Fibroblast of skin of left biceps (primary cell): ENCODE measurements at regions not wholly inside any gene's neighbourhood (a gene's known extent, or its start where the extent isn't known, plus 50 kb on each side); places are given as distances from the start of the nearest gene placed in this dataset.

ENCODE experiments used
- DNase-seq, 2 experiments: peaks; one replicate each; pipeline ENCODE4 v3.0.0-alpha.2; 2013; ENCODE audit warnings: low read depth in 2 of 2

DNA sequence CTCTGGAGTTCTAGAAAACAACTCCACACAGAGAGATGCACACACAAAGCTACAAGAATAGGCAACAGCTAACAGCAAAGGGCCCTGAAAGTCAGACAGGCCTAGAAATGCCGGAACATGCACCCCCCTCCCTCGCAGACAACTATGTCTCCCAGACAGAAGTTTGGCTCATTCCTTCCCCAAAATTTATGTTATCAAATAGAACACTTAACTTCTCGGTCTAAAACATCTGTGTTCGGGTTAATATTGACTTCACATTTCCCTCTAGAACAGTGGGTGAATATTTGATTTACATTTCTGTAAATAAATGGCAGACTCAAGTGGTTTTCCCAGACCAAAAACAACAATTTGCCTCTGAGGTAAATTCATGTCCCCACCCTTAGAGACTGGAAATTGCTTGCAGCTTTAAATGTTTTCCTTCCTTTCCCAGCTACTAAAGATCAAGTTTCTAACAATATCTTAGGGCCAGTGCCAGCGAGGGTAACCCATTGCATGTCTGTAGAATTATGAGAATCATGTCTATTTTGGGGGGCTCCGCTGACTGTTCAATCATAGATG, 92.5 kb upstream of the INHBA start:
- no peak for DNase-seq

DNA sequence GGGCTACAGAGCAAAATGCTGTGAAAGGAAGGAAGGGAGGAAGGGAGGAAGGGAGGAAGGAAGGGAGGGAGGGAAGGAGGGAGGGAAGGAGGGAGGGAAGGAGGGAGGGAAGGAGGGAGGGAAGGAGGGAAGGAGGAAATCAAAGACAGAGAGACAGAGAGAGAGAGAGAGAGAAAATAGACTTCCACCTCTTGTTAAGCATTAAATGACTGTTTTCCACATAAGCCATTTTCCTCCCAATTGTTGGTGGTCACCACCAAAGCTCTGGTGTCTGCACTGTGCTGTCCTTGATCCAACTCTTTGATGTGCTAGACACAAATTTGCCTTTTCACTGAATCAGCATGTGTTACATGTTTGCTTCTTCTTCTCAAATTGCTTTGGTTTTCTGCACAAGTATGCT, 90.7 kb upstream of the INHBA start:
- no peak for DNase-seq

GRCh38 chr7:41792120-41792519, 89.2 kb upstream of the INHBA start:
- no peak for DNase-seq

DNA sequence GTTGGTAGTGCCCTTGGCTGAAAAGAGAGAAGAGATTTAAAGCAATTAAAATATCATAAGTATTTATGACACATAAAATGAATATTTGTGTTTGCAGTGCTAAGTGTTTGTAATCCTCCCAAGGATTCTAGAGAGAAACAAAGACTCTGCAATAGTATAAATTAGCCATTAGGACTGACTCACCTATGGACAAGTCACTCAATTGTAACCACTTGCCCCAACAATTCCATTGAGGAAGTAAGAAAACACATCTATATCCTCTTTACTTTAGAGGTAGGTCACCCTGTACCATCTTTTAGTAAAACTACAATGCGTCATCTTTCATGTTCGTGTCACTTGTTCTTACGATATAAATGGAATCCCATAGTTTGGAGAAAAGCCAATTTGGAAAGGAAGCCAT, 85.7 kb upstream of the INHBA start:
- DNase-seq = no peak

DNA sequence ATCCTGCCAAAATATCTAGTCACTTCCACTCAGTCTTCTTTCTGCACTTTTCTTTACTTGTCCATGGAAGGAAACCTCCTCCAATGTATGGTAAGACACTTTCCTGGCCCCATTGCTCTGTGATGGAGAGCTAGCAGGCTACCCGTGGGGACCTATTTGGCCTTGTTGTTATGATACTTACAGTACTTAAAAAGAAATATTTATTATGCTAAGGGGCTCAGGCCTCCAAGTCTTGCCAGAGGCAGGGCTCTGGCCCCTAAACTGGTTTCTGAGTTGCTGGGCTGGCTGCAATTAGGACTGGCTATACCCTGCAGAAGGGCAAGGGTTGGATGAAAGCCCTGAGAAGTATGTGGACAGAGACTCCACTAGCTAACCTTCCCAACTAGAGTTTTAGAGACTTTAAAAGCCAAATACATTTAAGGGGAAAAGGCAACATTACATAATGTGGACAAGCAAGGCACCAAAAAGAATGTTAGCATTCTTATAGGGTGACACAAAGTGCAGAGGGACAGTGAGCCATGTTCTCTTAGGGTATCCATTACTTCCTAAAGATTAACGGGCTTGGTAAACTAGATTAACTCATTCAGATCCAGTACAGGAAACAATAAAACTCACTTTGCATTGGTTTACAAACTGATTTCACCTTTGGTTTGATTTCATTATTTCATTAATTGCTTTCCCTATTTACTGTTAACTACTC, 84.9 kb upstream of the INHBA start:
- no peak for DNase-seq

DNA sequence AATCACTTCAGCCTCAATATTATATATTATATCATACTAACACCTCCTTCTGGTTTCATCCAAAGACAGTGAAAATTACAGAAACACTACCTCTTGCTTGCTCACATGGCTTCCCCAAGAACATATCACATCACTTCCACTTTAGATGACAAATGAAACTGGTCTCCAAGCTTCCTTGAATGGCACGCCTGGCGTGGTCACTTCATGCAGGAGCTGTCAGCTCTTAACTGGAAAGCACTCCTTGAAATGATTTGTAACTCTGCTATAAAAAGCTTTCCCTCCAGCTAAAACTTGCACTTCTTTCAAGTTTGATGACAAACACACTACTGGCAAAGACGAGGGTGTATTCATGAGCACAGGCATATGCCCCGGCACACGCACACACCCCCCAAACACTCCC, 84.1 kb upstream of the INHBA start:
- no peak for DNase-seq

GRCh38 chr7:41786404-41786803, 83.5 kb upstream of the INHBA start:
- no peak for DNase-seq

DNA sequence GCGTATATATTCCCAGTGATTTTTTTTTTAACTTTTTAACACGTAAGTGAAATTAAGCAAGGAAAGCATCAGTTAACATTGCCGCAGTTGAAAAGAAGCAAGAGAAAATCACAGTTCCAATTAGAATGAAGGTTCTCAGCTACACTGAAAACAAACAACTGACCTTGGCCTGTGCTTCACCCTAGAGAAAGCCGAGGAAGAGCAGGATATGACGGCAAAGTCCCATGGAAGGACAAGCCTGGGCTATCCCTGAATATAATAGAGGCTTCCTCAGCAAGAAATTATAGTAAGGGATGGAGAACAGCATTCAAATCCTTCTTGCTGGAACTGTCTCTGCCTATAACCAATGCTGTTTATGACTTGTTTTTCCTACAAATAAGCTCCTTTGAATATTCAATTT, 83.0 kb upstream of the INHBA start:
- DNase-seq = no peak

DNA sequence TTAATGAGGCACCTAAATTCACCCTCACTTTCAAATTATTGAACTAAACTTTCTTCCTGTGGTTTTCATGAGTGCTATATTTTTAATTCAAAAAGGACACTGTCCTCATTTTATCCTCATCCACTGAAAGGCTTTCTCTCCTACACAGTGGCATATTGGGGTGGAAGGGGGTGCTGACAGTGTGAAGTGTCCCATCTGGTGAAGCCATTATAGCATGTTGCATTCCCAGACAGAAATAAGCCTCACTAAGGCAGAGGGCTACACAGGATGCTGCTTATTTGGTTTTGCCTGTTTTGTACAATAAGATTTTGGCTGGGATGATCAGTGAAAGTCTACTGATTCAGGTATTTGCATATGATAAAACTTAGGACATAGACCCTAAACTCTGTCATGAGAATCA, 82.4 kb upstream of the INHBA start:
- DNase-seq = no peak

- no peak for DNase-seq
Measured at GRCh38 chr7:41779918-41780317, 77.0 kb upstream of the INHBA start.

- DNase-seq = no peak
Measured at GRCh38 chr7:41777894-41778596, 75.2 kb upstream of the INHBA start.

DNA sequence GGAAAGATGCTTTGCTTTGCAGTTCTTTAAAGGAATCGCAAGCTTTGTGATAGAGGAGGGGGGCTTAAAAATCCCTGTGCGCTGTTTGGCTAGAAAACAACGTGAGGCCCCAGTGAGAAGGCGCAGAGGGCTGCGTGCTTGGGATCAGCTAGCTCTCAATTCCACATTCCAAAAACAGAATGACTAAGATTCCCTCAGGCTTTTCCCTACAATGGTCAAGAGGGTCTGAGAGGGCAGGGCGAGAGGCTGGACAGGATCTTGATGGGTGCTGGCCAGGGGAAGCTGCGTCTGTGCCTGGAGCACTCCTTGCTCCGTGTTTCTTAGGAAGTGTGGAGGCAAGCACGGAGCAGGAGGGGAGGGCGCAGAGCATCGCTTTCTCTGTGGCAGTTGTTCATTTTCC, 72.1 kb upstream of the INHBA start:
- no peak for DNase-seq

- DNase-seq = no peak
Measured at GRCh38 chr7:41773756-41774155, 70.9 kb upstream of the INHBA start.

GRCh38 chr7:41771717-41772116, 68.8 kb upstream of the INHBA start:
- no peak for DNase-seq

- DNase-seq = no peak
Measured at GRCh38 chr7:41769162-41769561, 66.3 kb upstream of the INHBA start.

DNA sequence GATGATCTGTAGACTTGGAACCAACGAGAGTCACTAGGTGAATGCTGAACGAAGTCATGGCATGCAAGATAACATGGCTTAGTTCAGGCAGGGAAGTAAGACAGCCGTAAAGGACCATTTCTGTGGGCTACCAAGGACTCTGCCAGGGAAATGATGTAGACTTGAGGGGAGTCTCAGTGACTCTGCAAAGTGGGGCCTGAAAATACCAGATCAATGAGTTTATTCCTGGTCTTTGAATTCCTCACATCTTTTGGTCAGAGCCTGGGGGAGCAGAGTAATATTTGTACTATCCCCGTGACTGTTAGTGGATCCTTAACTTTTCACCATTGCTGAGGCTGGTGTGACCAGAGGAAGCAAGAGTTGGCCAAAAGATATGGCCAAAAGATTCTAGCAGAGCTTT, 60.7 kb upstream of the INHBA start:
- DNase-seq = no peak

GRCh38 chr7:41762641-41763040, 59.8 kb upstream of the INHBA start:
- DNase-seq = no peak

- no peak for DNase-seq
Measured at GRCh38 chr7:41760293-41760692, 57.4 kb upstream of the INHBA start.

- DNase-seq = no peak
Measured at GRCh38 chr7:41758321-41758720, 55.4 kb upstream of the INHBA start.

DNA sequence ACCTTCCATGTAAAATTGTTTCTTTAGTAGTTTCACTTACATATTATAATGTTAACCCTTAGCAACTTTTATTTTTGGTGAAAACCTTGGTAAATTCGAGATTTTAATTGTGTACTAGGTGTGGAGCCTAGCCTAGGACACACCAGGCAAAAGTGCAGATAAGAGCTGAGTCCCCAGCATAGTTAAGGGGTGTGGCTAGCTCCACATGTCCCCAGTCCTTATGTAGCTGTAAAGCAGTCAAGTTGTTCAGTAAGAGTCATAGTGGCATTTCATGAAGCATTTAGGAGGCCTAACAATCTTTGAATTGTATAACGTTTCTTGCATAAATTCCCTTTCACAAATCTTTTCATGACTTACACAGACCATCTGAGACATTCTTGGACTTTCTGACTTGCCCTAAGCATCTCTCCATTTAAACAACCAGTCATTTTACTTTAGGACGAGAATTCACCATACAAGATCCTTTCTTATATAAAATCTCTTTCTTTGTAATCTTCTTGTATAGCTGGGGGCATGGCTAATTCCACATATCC, 53.8 kb upstream of the INHBA start:
- DNase-seq = no peak

DNA sequence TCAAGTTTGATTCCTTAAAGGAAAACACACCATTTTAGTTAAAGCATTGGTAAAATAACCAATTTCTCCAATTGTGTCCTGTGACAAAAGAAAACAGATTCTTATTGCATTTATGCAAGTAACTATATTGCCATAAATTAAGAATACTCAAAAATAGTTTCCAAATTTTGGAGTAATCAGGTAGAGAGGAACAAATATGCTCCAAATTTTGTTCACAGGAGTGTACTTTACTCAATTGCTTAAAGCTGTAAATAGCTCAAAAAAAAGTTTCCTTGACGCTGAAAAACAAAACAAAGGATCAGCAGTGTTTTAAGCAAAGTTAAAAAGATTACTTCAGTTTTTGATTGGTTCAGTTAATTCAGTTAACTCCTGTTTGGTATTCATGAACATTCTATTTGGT, 52.2 kb upstream of the INHBA start:
- DNase-seq = no peak

DNA sequence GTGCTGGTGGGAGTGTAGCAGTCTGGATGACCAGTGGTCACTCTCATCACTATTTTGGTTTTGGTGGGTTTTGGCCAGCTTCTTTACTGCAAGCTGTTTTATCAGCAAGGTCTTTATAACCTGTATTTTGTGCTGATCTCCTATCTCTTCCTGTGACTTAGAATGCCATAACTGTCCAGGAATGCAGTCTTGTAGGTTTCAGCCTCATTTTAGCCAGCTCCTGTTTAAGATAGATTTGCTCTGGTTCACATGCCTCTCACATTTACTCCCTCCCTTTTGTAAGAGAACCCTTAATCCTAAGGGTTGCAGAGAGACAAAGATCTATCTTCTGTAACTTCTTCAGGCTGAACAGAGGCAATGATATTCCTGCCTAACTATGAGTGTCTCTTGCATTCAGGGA, 51.2 kb upstream of the INHBA start:
- DNase-seq = no peak
